KMS-11 (cell line): ENCODE measurements at regions not wholly inside any gene's neighbourhood (a gene's known extent, or its start where the extent isn't known, plus 50 kb on each side); places are given as distances from the start of the nearest gene placed in this dataset.

ENCODE experiments used
- H2AFZ ChIP-seq: fragments of 200-600 bp; sonication (generic); 2 replicates; pipeline ENCODE4 v1.6.1; 2016; ENCODE audit warnings: antibody characterized with exemption, mixed run types, low read depth
- H3K27ac ChIP-seq: fragments of 200-600 bp; sonication (generic); 2 replicates; pipeline ENCODE4 v1.6.1; 2016; ENCODE audit warnings: mild to moderate bottlenecking, mixed run types
- H3K27me3 ChIP-seq: fragments of 200-600 bp; sonication (generic); 2 replicates; pipeline ENCODE4 v1.6.1; 2017; ENCODE audit warnings: mild to moderate bottlenecking, low read depth, mixed run types, moderate library complexity; ENCODE audit not compliant: insufficient read depth
- H3K36me3 ChIP-seq: fragments of 200-600 bp; sonication (generic); 2 replicates; pipeline ENCODE4 v1.6.1; 2017; ENCODE audit warnings: mild to moderate bottlenecking, mixed run types; ENCODE audit not compliant: insufficient read depth
- H3K4me1 ChIP-seq: fragments of 200-600 bp; sonication (generic); 2 replicates; pipeline ENCODE4 v1.6.1; 2016; ENCODE audit warnings: mild to moderate bottlenecking, low read depth, mixed run types; ENCODE audit not compliant: poor library complexity, severe bottlenecking
- H3K4me2 ChIP-seq: fragments of 200-600 bp; sonication (generic); 2 replicates; pipeline ENCODE4 v1.7.0; 2016; ENCODE audit warnings: mild to moderate bottlenecking, mixed run types
- H3K4me3 ChIP-seq: fragments of 200-600 bp; sonication (generic); IDR thresholded peaks from 2 replicates; pipeline ENCODE4 v1.6.1; 2017; ENCODE audit warnings: low read depth, low read length, mixed read lengths; ENCODE audit not compliant: insufficient read depth
- H3K79me2 ChIP-seq: fragments of 200-600 bp; sonication (generic); 2 replicates; pipeline ENCODE4 v1.6.1; 2016; ENCODE audit warnings: low read depth, mixed run types; ENCODE audit not compliant: insufficient read depth
- H3K9ac ChIP-seq: fragments of 200-600 bp; sonication (generic); 2 replicates; pipeline ENCODE4 v1.6.1; 2016; ENCODE audit warnings: mild to moderate bottlenecking, mixed run types
- H4K20me1 ChIP-seq: fragments of 200-600 bp; sonication (generic); 2 replicates; pipeline ENCODE4 v1.6.1; 2016; ENCODE audit warnings: mild to moderate bottlenecking, mixed run types; ENCODE audit not compliant: insufficient read depth
- CTCF ChIP-seq: fragments of 200-600 bp; sonication (generic); conservative IDR thresholded peaks from 2 replicates; pipeline ENCODE4 v1.6.1; 2017; ENCODE audit warnings: low read depth, mild to moderate bottlenecking, antibody characterized with exemption, low read length, moderate library complexity, mixed read lengths

DNA sequence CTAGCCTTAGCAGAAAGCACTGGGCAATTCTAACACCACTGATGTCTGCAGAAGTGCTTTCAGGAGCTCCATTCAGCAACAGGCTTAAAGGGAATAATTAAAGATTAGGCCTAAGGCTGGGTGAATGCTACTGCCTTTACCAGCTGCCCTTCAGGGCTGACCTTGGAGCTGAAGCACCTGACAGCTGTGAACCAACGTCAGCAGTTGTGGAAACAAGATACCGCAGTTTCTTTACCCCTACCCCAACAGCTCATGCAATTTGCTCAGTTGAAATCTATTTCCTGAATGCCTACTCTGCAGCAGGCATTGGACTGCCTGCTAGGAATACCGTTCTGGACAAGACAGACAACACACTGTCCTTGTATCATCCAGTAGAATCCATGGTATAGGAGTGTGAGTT lies 51.5 kb upstream of the ADTRP start:
- no peaks in the 10 kb centered on the region for H4K20me1 ChIP-seq
- peak overlapping the region; percentile 72; the same call in 1 of the 2 replicates for H3K9ac ChIP-seq
- no peak for TF ChIP-seq CTCF
- peak overlapping the region; percentile 74 for H3K4me2 ChIP-seq
- H3K27me3 ChIP-seq = no peaks in the 10 kb centered on the region
- H3K4me3 ChIP-seq = no peak overlapping the region
- H3K4me1 ChIP-seq = peaks cover 98% of the 10 kb centered on the region
- no peaks in the 10 kb centered on the region for H3K36me3 ChIP-seq
- no peak overlapping the region for H2AFZ ChIP-seq
- peak overlapping the region; percentile 94 for H3K27ac ChIP-seq
- peaks cover 20% of the 10 kb centered on the region; the same call in 1 of the 2 replicates for H3K79me2 ChIP-seq

DNA sequence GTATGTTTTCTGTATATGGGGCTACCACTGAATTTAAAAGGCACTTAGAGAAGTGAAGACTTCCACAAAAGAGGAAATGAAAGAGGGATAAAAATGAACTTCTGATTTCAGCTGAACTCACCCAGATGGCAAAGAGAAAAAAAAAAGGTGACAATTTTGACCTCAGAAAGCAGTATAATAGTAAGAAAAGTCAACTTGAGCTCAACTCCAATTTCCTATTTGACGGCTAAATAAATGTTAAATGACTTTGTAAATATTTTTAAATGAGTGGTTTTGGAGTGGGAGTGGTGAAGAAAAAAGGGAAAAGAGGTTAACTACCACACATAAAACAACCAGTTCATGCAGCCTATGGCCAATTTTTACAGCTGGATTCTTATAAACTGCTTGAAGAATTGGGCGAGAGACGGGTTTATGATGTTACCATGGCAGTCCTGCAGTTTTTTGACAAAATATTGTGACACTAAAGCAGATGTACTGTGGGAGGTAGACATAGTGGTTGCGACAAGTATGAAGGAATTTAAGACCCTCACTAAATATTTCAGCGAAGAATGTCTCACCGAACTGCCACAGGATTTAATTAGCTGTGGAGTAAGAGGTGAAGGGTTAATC lies 49.8 kb upstream of the ADTRP start:
- Histone ChIP-seq H3K27ac (peak overlapping the region; percentile 94), H3K4me1 (peaks cover 99% of the 10 kb centered on the region), H3K4me2 (peak overlapping the region; percentile 74)

More for the DNA sequence above, 49.8 kb upstream of the ADTRP start:
- Histone ChIP-seq H4K20me1 (no peaks in the 10 kb centered on the region), H3K36me3 (no peaks in the 10 kb centered on the region), H3K79me2 (peaks cover 20% of the 10 kb centered on the region; the same call in 1 of the 2 replicates), H3K27me3 (no peaks in the 10 kb centered on the region), H2AFZ (no peak overlapping the region), H3K4me3 (no peak overlapping the region), H3K9ac (peak overlapping the region; percentile 72; the same call in 1 of the 2 replicates)
- no peak for TF ChIP-seq CTCF
